OCI-LY7 (cell line): ENCODE measurements at regions not wholly inside any gene's neighbourhood (a gene's known extent, or its start where the extent isn't known, plus 50 kb on each side); places are given as distances from the start of the nearest gene placed in this dataset.

Experiments used
- BruUV-seq: library from RNA; stranded (reverse); fragments of 400-500 nt; replicated peaks from 2 replicates; lab custom pipeline; 2021; lab: Mats Ljungman, UMichigan
- CTCF ChIA-PET: fragments of 300-600 bp; sonication (Branson Sonifier 250); formaldehyde crosslinking; loops from one replicate; lab custom pipeline; 2022; ENCODE audit warnings: antibody characterized with exemption; ENCODE audit not compliant: unreplicated experiment; lab: Charles Lee
- POLR2A ChIA-PET: fragments of 300-600 bp; sonication (Branson Sonifier 250); formaldehyde crosslinking; loops from one replicate; lab custom pipeline; 2022; ENCODE audit warnings: antibody characterized with exemption; lab: Charles Lee
- DNase-seq: peaks from one replicate; pipeline ENCODE4 v3.0.0-alpha.2; 2015; ENCODE audit warnings: low spot score
- H2AFZ ChIP-seq: fragments of 200-600 bp; sonication (generic), shearing (Covaris generic); 2 replicates; pipeline ENCODE4 v1.6.1; 2014; ENCODE audit warnings: mild to moderate bottlenecking, antibody characterized with exemption, low read length, moderate library complexity
- H3K27ac ChIP-seq: fragments of 200-600 bp; sonication (generic); 2 replicates; pipeline ENCODE4 v1.5.1; 2014; ENCODE audit warnings: mixed run types, low read depth, mild to moderate bottlenecking, moderate library complexity, low read length, inconsistent platforms; ENCODE audit not compliant: poor library complexity, severe bottlenecking
- H3K36me3 ChIP-seq: fragments of 200-600 bp; sonication (generic); 2 replicates; pipeline ENCODE4 v1.6.1; 2014; ENCODE audit warnings: mild to moderate bottlenecking, antibody characterized with exemption, low read length, moderate library complexity, mixed read lengths; ENCODE audit not compliant: insufficient read depth
- H3K4me1 ChIP-seq: fragments of 200-600 bp; sonication (generic); 2 replicates; pipeline ENCODE4 v1.5.1; 2014; ENCODE audit warnings: mild to moderate bottlenecking, low read length; ENCODE audit not compliant: insufficient read depth, poor library complexity, severe bottlenecking
- H3K4me2 ChIP-seq: fragments of 200-600 bp; sonication (generic); 2 replicates; pipeline ENCODE4 v1.6.1; 2014; ENCODE audit warnings: mild to moderate bottlenecking, low read length
- H3K4me3 ChIP-seq: fragments of 200-600 bp; sonication (generic); 2 replicates; pipeline ENCODE4 v1.5.1; 2014; ENCODE audit warnings: mild to moderate bottlenecking, low read depth, low read length; ENCODE audit not compliant: poor library complexity, severe bottlenecking
- H3K79me2 ChIP-seq: fragments of 200-600 bp; sonication (generic); 2 replicates; pipeline ENCODE4 v1.6.1; 2016; ENCODE audit warnings: low read depth, mild to moderate bottlenecking, low read length, moderate library complexity, mixed read lengths; ENCODE audit not compliant: insufficient read depth
- H3K9me2 ChIP-seq: fragments of 200-600 bp; sonication (generic); 2 replicates; pipeline ENCODE4 v1.6.1; 2016; ENCODE audit warnings: mild to moderate bottlenecking, low read length, mixed read lengths; ENCODE audit not compliant: insufficient read depth
- H3K9me3 ChIP-seq: fragments of 200-600 bp; sonication (generic); 2 replicates; pipeline ENCODE4 v1.6.1; 2014; ENCODE audit warnings: mild to moderate bottlenecking, mixed run types, low read length, mixed read lengths
- H4K20me1 ChIP-seq: fragments of 200-600 bp; sonication (generic); 2 replicates; pipeline ENCODE4 v1.6.1; 2014; ENCODE audit warnings: mild to moderate bottlenecking, antibody characterized with exemption, low read length, moderate library complexity, mixed read lengths; ENCODE audit not compliant: insufficient read depth
- EZH2phosphoT487 ChIP-seq: fragments of 200-600 bp; sonication (generic); IDR thresholded peaks from 2 replicates; pipeline ENCODE4 v1.6.1; 2018; ENCODE audit warnings: low read depth, borderline replicate concordance, mild to moderate bottlenecking, mixed run types, antibody characterized with exemption, low read length, moderate library complexity, mixed read lengths
- intact Hi-C: fragments of 100-400 bp; cut with micrococcal nuclease; formaldehyde crosslinking; loops from one replicate; pipeline ENCODE4 v1.10.0; 2022; ENCODE audit not compliant: unreplicated experiment
- TF ChIP-seq, protein P1 (sequence below): fragments of 200-600 bp; sonication (generic); conservative IDR thresholded peaks from 2 replicates; pipeline ENCODE4 v1.5.1; 2014; ENCODE audit warnings: mild to moderate bottlenecking, antibody characterized with exemption, low read length, moderate library complexity, mixed read lengths

- H3K4me1 ChIP-seq, result no peaks in the 10 kb centered on the region
- ChIA-PET CTCF (no interaction called here), POLR2A (no interaction called here)
- H3K9me3 ChIP-seq, result no peaks in the 10 kb centered on the region
- H3K9me2 ChIP-seq, result no peaks in the 10 kb centered on the region; the same call in 1 of the 2 replicates
- no peak overlapping the region for H2AFZ ChIP-seq
- H3K4me3 ChIP-seq, result no peak overlapping the region
- H3K36me3 ChIP-seq, result no peaks in the 10 kb centered on the region
- intact Hi-C loops, result no loop called here
- TF ChIP-seq EZH2phosphoT487, result no peak
- TF ChIP-seq, protein P1, sequence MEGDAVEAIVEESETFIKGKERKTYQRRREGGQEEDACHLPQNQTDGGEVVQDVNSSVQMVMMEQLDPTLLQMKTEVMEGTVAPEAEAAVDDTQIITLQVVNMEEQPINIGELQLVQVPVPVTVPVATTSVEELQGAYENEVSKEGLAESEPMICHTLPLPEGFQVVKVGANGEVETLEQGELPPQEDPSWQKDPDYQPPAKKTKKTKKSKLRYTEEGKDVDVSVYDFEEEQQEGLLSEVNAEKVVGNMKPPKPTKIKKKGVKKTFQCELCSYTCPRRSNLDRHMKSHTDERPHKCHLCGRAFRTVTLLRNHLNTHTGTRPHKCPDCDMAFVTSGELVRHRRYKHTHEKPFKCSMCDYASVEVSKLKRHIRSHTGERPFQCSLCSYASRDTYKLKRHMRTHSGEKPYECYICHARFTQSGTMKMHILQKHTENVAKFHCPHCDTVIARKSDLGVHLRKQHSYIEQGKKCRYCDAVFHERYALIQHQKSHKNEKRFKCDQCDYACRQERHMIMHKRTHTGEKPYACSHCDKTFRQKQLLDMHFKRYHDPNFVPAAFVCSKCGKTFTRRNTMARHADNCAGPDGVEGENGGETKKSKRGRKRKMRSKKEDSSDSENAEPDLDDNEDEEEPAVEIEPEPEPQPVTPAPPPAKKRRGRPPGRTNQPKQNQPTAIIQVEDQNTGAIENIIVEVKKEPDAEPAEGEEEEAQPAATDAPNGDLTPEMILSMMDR, result no peak
- no peaks in the 10 kb centered on the region for H4K20me1 ChIP-seq
- H3K4me2 ChIP-seq, result no peak overlapping the region
- DNase-seq, result peak; percentile 1
- H3K27ac ChIP-seq, result no peak overlapping the region
- H3K79me2 ChIP-seq, result no peaks in the 10 kb centered on the region
- no TSS peak for BruUV-seq
These were observed 203.5 kb upstream of the GOT2 start for GRCh38 chr16:58937661-58938060.

- no peak for DNase-seq
- Histone ChIP-seq H3K4me3 (no peak overlapping the region), H3K79me2 (no peaks in the 10 kb centered on the region), H3K4me1 (no peaks in the 10 kb centered on the region), H2AFZ (no peak overlapping the region), H4K20me1 (no peaks in the 10 kb centered on the region), H3K36me3 (no peaks in the 10 kb centered on the region), H3K9me3 (no peaks in the 10 kb centered on the region), H3K4me2 (no peak overlapping the region), H3K9me2 (no peaks in the 10 kb centered on the region; the same call in 1 of the 2 replicates), H3K27ac (no peak overlapping the region)
- ChIA-PET CTCF (no interaction called here), POLR2A (no interaction called here)
- intact Hi-C loops, result no loop called here
- no TSS peak for BruUV-seq
- no peak for TF ChIP-seq EZH2phosphoT487
- TF ChIP-seq, protein P1, result no peak
These were observed 199.1 kb upstream of the GOT2 start for GRCh38 chr16:58933186-58933585.

DNA sequence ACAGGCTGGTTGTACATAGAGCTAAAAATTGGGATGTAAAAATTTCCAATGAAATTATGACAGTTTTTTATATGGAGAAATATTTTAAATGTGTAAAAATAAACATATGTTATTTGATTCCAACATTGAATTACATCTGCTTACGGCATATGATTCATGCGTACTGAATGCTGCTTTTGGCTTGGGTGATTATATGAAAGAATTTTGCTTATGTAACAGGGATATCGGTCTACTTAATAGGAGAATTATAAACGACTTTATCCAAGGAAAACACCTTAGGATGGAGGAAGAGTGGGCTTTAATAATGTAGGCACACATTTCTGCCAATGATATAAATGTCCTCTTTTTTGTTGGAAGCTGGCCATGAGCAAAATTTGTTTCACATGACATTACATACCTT, 197.3 kb upstream of the GOT2 start:
- no peaks in the 10 kb centered on the region for H3K9me3 ChIP-seq
- TF ChIP-seq, protein P1, result no peak
- no peak for TF ChIP-seq EZH2phosphoT487
- BruUV-seq, result no TSS peak
- no peak overlapping the region for H3K4me3 ChIP-seq
- POLR2A ChIA-PET, result interaction anchor here (1.0 to 1.3 kb wide), 2 partner anchors 21 to 43 kb away, joined by 3 to 7 read pairs; no protein-coding TSS in a partner anchor
- CTCF ChIA-PET, result no interaction called here
- no peak overlapping the region for H3K27ac ChIP-seq
- H3K4me1 ChIP-seq, result no peaks in the 10 kb centered on the region
- no peaks in the 10 kb centered on the region; the same call in 1 of the 2 replicates for H3K9me2 ChIP-seq
- no peaks in the 10 kb centered on the region for H3K36me3 ChIP-seq
- no peak for DNase-seq
- H3K79me2 ChIP-seq, result no peaks in the 10 kb centered on the region
- intact Hi-C loops, result no loop called here
- no peaks in the 10 kb centered on the region for H4K20me1 ChIP-seq
- H2AFZ ChIP-seq, result no peak overlapping the region
- H3K4me2 ChIP-seq, result no peak overlapping the region
